MCF 10A (cell line): ENCODE measurements at regions not wholly inside any gene's neighbourhood (a gene's known extent, or its start where the extent isn't known, plus 50 kb on each side); places are given as distances from the start of the nearest gene placed in this dataset.

ENCODE experiments used
- BruUV-seq: library from RNA; stranded (reverse); fragments of 400-500 nt; replicated peaks from 2 replicates; lab custom pipeline; 2021; lab: Mats Ljungman, UMichigan
- CTCF ChIA-PET: fragments of 300-600 bp; sonication (Branson Sonifier 250); formaldehyde crosslinking; extraction: SDS; loops from one replicate; lab custom pipeline; 2021; ENCODE audit warnings: antibody characterized with exemption, inconsistent platforms; lab: Yijun Ruan, JAX
- POLR2A ChIA-PET: fragments of 300-600, 350-650 bp; sonication (Branson Sonifier 250); formaldehyde crosslinking; extraction: SDS; loops from one replicate; lab custom pipeline; 2020; ENCODE audit warnings: antibody characterized with exemption, inconsistent platforms; lab: Yijun Ruan, JAX
- DNase-seq: peaks from one replicate; pipeline ENCODE4 v3.0.0-alpha.2; 2018; ENCODE audit not compliant: unreplicated experiment
- H3K27ac Mint-ChIP-seq: one replicate; pipeline ENCODE4 v1.8.0; 2022; ENCODE audit warnings: mild to moderate bottlenecking, low read depth, mixed read lengths; ENCODE audit not compliant: unreplicated experiment
- H3K27me3 Mint-ChIP-seq: one replicate; pipeline ENCODE4 v1.8.0; 2022; ENCODE audit warnings: mixed read lengths; ENCODE audit not compliant: insufficient read depth, unreplicated experiment
- H3K36me3 Mint-ChIP-seq: one replicate; pipeline ENCODE4 v1.8.0; 2022; ENCODE audit warnings: mild to moderate bottlenecking, moderate library complexity, mixed read lengths; ENCODE audit not compliant: insufficient read depth, unreplicated experiment
- H3K4me1 Mint-ChIP-seq: one replicate; pipeline ENCODE4 v1.8.0; 2022; ENCODE audit warnings: mixed read lengths; ENCODE audit not compliant: insufficient read depth, unreplicated experiment
- H3K4me3 Mint-ChIP-seq: one replicate; pipeline ENCODE4 v1.8.0; 2022; ENCODE audit warnings: mild to moderate bottlenecking, moderate library complexity, mixed read lengths; ENCODE audit not compliant: unreplicated experiment
- H3K9me3 Mint-ChIP-seq: one replicate; pipeline ENCODE4 v1.8.0; 2022; ENCODE audit warnings: mixed read lengths; ENCODE audit not compliant: unreplicated experiment
- intact Hi-C: fragments of 100-400 bp; cut with micrococcal nuclease; formaldehyde crosslinking; loops from 2 replicates; pipeline ENCODE4 v1.14.1; 2022
- TF ChIP-seq, protein P1 (sequence below): fragments of 200-600 bp; IDR thresholded peaks from one replicate; pipeline ENCODE4 v1.8.0; 2022; ENCODE audit warnings: antibody characterized with exemption, mild to moderate bottlenecking; ENCODE audit not compliant: unreplicated experiment

DNA sequence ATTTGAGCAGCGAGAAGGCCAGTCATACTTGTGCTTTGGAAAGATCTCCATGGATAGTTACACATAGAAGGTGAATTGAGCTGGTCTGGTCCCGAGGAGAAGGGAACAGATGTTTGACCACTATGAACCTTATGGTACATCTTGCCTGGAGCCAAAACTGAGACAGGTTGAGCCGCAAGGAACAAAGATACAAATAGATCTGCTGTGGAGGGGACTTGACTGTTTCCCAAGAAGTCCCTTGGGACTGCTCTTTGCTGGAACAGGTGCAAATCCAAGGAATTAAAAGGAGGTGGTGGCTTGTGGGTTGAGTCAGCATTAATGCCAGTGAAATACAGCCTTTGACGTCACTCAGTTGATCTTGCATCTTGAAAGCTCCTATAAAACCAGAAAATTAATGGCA is 68.8 kb upstream of the PRIMA1 start:
- POLR2A ChIA-PET, result no interaction called here

DNA sequence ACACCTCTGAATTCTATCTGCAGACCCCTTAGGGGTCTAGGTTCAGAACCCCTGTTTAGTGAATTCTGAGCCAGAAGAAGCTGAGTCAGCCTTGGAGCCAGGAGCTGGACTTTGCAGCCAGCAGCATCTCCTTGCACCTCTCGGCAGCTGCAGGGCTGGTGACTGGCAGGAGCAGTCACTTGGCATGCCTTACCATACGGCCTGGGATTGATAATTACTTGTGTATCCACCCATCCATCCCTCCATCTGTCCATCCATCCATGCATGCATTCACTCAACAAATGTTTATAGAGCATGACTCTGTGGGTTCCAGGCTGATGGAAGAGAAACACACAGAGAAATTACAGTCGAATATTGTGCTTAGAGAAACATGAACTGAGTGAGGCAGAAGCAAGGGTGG is 67.5 kb upstream of the PRIMA1 start:
- Mint-ChIP-seq H3K4me1 (no peaks in the 10 kb centered on the region), H3K27me3 (peaks cover 67% of the 10 kb centered on the region), H3K27ac (no peak overlapping the region), H3K4me3 (no peak overlapping the region), H3K9me3 (no peaks in the 10 kb centered on the region), H3K36me3 (no peaks in the 10 kb centered on the region)
- BruUV-seq, result no TSS peak
- no peak for DNase-seq
- CTCF ChIA-PET, result no interaction called here
- POLR2A ChIA-PET, result no interaction called here
- intact Hi-C loops, result no loop called here
- TF ChIP-seq, protein P1, sequence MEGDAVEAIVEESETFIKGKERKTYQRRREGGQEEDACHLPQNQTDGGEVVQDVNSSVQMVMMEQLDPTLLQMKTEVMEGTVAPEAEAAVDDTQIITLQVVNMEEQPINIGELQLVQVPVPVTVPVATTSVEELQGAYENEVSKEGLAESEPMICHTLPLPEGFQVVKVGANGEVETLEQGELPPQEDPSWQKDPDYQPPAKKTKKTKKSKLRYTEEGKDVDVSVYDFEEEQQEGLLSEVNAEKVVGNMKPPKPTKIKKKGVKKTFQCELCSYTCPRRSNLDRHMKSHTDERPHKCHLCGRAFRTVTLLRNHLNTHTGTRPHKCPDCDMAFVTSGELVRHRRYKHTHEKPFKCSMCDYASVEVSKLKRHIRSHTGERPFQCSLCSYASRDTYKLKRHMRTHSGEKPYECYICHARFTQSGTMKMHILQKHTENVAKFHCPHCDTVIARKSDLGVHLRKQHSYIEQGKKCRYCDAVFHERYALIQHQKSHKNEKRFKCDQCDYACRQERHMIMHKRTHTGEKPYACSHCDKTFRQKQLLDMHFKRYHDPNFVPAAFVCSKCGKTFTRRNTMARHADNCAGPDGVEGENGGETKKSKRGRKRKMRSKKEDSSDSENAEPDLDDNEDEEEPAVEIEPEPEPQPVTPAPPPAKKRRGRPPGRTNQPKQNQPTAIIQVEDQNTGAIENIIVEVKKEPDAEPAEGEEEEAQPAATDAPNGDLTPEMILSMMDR, result no peak

More for the DNA sequence above, 68.8 kb upstream of the PRIMA1 start:
- Mint-ChIP-seq H3K27me3 (peaks cover 58% of the 10 kb centered on the region), H3K4me3 (no peak overlapping the region), H3K27ac (no peak overlapping the region), H3K4me1 (no peaks in the 10 kb centered on the region), H3K9me3 (no peaks in the 10 kb centered on the region), H3K36me3 (no peaks in the 10 kb centered on the region)
- CTCF ChIA-PET, result no interaction called here
- DNase-seq, result no peak
- TF ChIP-seq, protein P1, result no peak
- intact Hi-C loops, result no loop called here
- BruUV-seq, result no TSS peak

DNA sequence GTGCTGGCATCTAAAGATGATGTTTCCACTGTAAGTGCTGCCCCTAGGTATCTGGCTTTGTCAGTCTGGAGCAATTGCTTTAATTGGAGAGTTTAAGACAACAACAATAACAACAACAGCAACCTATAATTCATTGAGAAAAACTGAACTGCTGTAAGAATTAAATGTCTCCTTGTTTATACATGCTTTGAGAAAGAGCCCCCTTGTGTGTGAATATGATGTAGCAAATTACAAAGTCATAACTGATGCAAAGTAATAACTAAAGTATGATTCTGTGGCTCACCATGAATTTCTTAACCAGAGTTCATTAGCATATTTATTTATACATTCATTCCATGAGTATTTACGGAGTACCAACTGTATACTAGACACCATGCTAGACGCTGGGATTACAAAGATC is 59.2 kb upstream of the PRIMA1 start:
- ChIA-PET CTCF (no interaction called here), POLR2A (no interaction called here)
- Mint-ChIP-seq H3K36me3 (no peaks in the 10 kb centered on the region), H3K4me1 (no peaks in the 10 kb centered on the region), H3K9me3 (no peaks in the 10 kb centered on the region), H3K27me3 (peaks cover 71% of the 10 kb centered on the region), H3K27ac (no peak overlapping the region), H3K4me3 (no peak overlapping the region)
- BruUV-seq, result no TSS peak
- intact Hi-C loops, result no loop called here
- TF ChIP-seq, protein P1, result no peak
- no peak for DNase-seq

DNA sequence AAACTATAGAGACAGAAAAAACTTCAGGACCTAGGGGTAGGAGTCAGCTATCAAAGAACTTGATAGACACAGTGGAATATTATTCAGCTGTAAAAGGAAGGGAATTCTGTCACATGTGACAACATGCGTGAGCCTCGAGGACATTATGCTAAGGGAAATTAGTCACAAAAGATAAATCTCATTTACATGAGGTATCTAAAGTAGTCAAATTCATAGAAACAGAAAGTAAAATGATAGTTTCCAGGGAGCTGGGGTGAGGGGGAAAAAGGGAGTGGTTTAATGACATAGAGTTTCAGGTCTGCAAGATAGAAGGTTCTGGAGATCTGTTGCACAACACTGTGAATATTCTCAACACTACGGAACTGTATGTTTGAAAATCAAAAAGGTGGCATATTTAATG is 50.0 kb upstream of the PRIMA1 start:
- H3K36me3 Mint-ChIP-seq, result no peaks in the 10 kb centered on the region
- peaks cover 25% of the 10 kb centered on the region for H3K27me3 Mint-ChIP-seq
- TF ChIP-seq, protein P1, result no peak
- intact Hi-C loops, result no loop called here
- no peak overlapping the region for H3K4me3 Mint-ChIP-seq
- CTCF ChIA-PET, result interaction anchor here (1.3 kb wide), 1 partner anchor 11 kb away, joined by 5 read pairs; no protein-coding TSS in a partner anchor
- H3K27ac Mint-ChIP-seq, result no peak overlapping the region
- BruUV-seq, result no TSS peak
- POLR2A ChIA-PET, result no interaction called here
- no peak for DNase-seq
- no peaks in the 10 kb centered on the region for H3K9me3 Mint-ChIP-seq
- peaks cover 6% of the 10 kb centered on the region for H3K4me1 Mint-ChIP-seq
